ENCODE measurements at regions not wholly inside any gene's neighbourhood (a gene's known extent, or its start where the extent isn't known, plus 50 kb on each side); places are given as distances from the start of the nearest gene placed in this dataset.

DNA sequence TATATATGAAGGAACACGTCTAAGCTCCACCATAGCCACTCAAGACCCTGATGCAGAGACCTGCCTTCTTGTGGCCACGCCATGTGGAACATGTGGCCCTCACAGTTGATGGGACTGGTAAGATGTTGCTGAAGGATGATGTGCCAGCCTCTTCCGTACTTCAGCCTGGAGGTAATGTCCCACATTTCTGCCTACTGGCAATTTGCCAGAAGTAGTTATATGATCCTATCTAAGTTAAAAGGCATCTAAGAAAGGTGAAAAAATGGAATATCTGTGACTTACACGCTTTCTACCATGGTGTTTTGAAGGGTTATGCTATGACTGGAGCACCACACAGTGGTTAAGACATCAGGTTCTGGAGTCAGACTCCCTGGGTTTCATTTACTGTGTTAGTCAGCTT is 948.7 kb upstream of the GHITM start:
- Histone ChIP-seq H3K27me3 (ENCODE audit: control insufficient read depth in 2 of 2, insufficient read depth in 2 of 2, low read length in 2 of 2) (no peaks in the 10 kb centered on the region), H3K4me3 (ENCODE audit: low read length in 2 of 2) (no peak overlapping the region)

DNA sequence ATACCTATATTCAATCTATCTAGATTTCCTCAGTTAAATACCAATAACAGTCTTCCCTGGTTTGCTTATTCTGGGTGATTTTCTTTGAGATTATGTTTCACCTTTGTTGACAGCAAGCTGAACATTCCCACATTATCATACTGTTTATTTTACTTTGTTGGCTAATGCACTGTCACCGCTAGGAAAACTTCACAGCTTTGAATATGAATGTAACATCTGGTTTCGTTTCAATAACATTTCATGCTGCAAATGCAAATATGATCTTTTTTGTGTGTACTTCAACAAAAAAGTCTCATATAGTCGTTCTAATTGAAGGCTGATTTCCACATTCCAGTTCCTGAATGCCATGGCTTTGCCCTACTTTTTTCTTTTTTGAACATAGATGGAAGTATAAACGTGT is 946.3 kb upstream of the GHITM start:
- Histone ChIP-seq H3K27me3 (ENCODE audit: control insufficient read depth in 2 of 2, insufficient read depth in 2 of 2, low read length in 2 of 2) (no peaks in the 10 kb centered on the region), H3K9ac (ENCODE audit: low read depth in 1 of 2, low read length in 2 of 2) (no peak overlapping the region), H3K9me3 (ENCODE audit: control insufficient read depth in 2 of 2, low read length in 2 of 2) (no peaks in the 10 kb centered on the region), H3K4me3 (ENCODE audit: low read length in 2 of 2) (no peak overlapping the region), H3K27ac (ENCODE audit: low read depth in 2 of 2, low read length in 2 of 2) (no peak overlapping the region), H3K36me3 (ENCODE audit: control insufficient read depth in 2 of 2, insufficient read depth in 2 of 2, low read length in 2 of 2) (no peaks in the 10 kb centered on the region), H3K4me1 (ENCODE audit: control insufficient read depth in 2 of 2, insufficient read depth in 2 of 2, low read length in 2 of 2) (no peaks in the 10 kb centered on the region)

More for the DNA sequence above, 948.7 kb upstream of the GHITM start:
- H3K4me1 ChIP-seq (ENCODE audit: control insufficient read depth in 2 of 2, insufficient read depth in 2 of 2, low read length in 2 of 2): no peaks in the 10 kb centered on the region
- no peak overlapping the region for H3K9ac ChIP-seq (ENCODE audit: low read depth in 1 of 2, low read length in 2 of 2)
- H3K36me3 ChIP-seq (ENCODE audit: control insufficient read depth in 2 of 2, insufficient read depth in 2 of 2, low read length in 2 of 2): no peaks in the 10 kb centered on the region
- H3K27ac ChIP-seq (ENCODE audit: low read depth in 2 of 2, low read length in 2 of 2): no peak overlapping the region
- H3K9me3 ChIP-seq (ENCODE audit: control insufficient read depth in 2 of 2, low read length in 2 of 2): no peaks in the 10 kb centered on the region

DNA sequence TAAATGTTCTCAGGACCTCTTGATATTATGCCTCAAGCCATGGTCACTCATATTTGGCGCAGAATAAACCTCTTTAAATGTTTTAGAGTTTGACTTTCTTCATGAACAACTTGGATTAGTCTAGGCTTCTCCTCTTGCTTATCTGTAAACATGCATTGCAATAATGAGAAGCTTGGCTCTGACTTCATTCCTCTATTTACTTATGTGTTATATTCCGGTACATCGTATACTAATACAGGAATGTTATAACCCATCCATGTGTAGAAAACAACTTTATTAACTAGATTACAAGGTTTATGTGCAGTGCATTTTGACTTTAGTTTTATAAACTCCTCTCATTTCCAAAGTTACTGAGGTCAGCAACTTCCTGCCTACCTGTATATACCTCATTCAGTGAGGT is 944.3 kb upstream of the GHITM start:
- Histone ChIP-seq H3K27me3 (ENCODE audit: control insufficient read depth in 2 of 2, insufficient read depth in 2 of 2, low read length in 2 of 2) (no peaks in the 10 kb centered on the region), H3K36me3 (ENCODE audit: control insufficient read depth in 2 of 2, insufficient read depth in 2 of 2, low read length in 2 of 2) (no peaks in the 10 kb centered on the region), H3K27ac (ENCODE audit: low read depth in 2 of 2, low read length in 2 of 2) (no peak overlapping the region), H3K4me3 (ENCODE audit: low read length in 2 of 2) (no peak overlapping the region), H3K4me1 (ENCODE audit: control insufficient read depth in 2 of 2, insufficient read depth in 2 of 2, low read length in 2 of 2) (no peaks in the 10 kb centered on the region), H3K9me3 (ENCODE audit: control insufficient read depth in 2 of 2, low read length in 2 of 2) (no peaks in the 10 kb centered on the region), H3K9ac (ENCODE audit: low read depth in 1 of 2, low read length in 2 of 2) (no peak overlapping the region)

DNA sequence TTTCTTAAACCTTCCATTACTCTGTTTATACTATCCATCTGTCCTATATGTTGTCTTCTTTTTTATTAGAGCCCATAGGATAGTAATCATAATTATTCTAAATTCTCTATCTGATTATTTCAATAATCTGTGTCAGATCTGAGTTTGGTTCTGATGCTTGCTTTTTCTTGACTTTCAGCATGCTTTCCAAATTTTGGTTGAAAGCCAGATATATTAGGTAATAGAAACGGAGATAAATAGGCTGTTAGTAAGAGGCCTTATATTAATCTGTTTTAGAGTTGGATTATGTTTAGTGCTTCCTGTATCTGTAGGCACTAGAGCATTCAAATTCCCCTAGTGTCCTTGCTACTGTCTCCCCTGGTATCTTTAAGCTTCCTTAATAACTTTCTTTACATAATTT is 939.9 kb upstream of the GHITM start:
- no peak overlapping the region for H3K4me3 ChIP-seq (ENCODE audit: low read length in 2 of 2)
- no peak overlapping the region for H3K27ac ChIP-seq (ENCODE audit: low read depth in 2 of 2, low read length in 2 of 2)
- no peak overlapping the region for H3K9ac ChIP-seq (ENCODE audit: low read depth in 1 of 2, low read length in 2 of 2)
- H3K4me1 ChIP-seq (ENCODE audit: control insufficient read depth in 2 of 2, insufficient read depth in 2 of 2, low read length in 2 of 2): no peaks in the 10 kb centered on the region
- no peaks in the 10 kb centered on the region for H3K27me3 ChIP-seq (ENCODE audit: control insufficient read depth in 2 of 2, insufficient read depth in 2 of 2, low read length in 2 of 2)
- no peaks in the 10 kb centered on the region for H3K36me3 ChIP-seq (ENCODE audit: control insufficient read depth in 2 of 2, insufficient read depth in 2 of 2, low read length in 2 of 2)
- no peaks in the 10 kb centered on the region for H3K9me3 ChIP-seq (ENCODE audit: control insufficient read depth in 2 of 2, low read length in 2 of 2)

DNA sequence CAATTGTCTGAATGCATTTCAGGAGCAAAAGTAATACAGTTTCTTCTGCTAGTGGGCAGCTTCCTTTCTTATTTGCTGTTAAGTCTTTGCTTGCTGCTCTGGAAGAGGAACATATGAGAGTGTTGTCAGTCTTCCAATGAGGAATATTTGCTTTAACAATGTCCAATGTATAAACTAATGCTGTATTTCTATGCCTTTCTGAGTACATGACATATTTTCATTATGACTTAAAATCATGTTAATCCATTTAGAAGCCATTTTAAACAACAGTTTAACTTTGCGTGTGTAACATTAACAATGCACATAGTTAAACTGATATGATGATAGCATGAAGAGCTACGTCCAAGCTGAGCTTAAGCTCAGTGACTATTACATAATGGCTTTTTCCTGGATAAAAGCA is 933.4 kb upstream of the GHITM start:
- no peak overlapping the region for H3K4me3 ChIP-seq (ENCODE audit: low read length in 2 of 2)
- no peaks in the 10 kb centered on the region for H3K27me3 ChIP-seq (ENCODE audit: control insufficient read depth in 2 of 2, insufficient read depth in 2 of 2, low read length in 2 of 2)
- no peaks in the 10 kb centered on the region for H3K36me3 ChIP-seq (ENCODE audit: control insufficient read depth in 2 of 2, insufficient read depth in 2 of 2, low read length in 2 of 2)
- no peak overlapping the region for H3K9ac ChIP-seq (ENCODE audit: low read depth in 1 of 2, low read length in 2 of 2)
- H3K4me1 ChIP-seq (ENCODE audit: control insufficient read depth in 2 of 2, insufficient read depth in 2 of 2, low read length in 2 of 2): no peaks in the 10 kb centered on the region
- H3K9me3 ChIP-seq (ENCODE audit: control insufficient read depth in 2 of 2, low read length in 2 of 2): no peaks in the 10 kb centered on the region
- no peak overlapping the region for H3K27ac ChIP-seq (ENCODE audit: low read depth in 2 of 2, low read length in 2 of 2)

GRCh38 chr10:83212632-83213334 is 926.5 kb upstream of the GHITM start:
- no peak overlapping the region for H3K4me3 ChIP-seq (ENCODE audit: low read length in 2 of 2)
- no peaks in the 10 kb centered on the region for H3K36me3 ChIP-seq (ENCODE audit: control insufficient read depth in 2 of 2, insufficient read depth in 2 of 2, low read length in 2 of 2)
- no peak overlapping the region for H3K9ac ChIP-seq (ENCODE audit: low read depth in 1 of 2, low read length in 2 of 2)
- no peak overlapping the region for H3K27ac ChIP-seq (ENCODE audit: low read depth in 2 of 2, low read length in 2 of 2)
- no peaks in the 10 kb centered on the region for H3K4me1 ChIP-seq (ENCODE audit: control insufficient read depth in 2 of 2, insufficient read depth in 2 of 2, low read length in 2 of 2)
- no peaks in the 10 kb centered on the region for H3K27me3 ChIP-seq (ENCODE audit: control insufficient read depth in 2 of 2, insufficient read depth in 2 of 2, low read length in 2 of 2)
- H3K9me3 ChIP-seq (ENCODE audit: control insufficient read depth in 2 of 2, low read length in 2 of 2): peaks cover 0 to 2% of the 10 kb centered on the region in 2 donors

DNA sequence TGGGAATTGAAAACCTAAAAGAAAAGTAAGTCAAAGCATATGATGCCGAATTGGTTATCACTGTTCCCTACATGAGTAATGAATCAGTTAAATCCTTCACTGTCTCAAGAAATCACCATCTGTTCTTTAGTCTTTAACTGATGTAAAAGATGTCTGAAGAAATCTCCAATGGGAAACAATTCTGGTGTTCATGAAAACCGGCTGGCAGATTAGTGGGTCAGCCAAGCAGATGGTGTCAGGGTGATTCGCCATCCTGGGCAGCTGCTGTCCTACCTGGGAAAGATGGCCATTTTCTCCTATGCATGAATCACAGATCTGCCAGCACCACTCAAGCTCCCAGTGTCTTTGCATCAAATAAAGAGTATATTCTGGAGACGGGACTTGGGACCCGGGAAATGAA is 925.2 kb upstream of the GHITM start:
- Histone ChIP-seq H3K27ac (ENCODE audit: low read depth in 2 of 2, low read length in 2 of 2) (no peak overlapping the region), H3K27me3 (ENCODE audit: control insufficient read depth in 2 of 2, insufficient read depth in 2 of 2, low read length in 2 of 2) (no peaks in the 10 kb centered on the region), H3K4me3 (ENCODE audit: low read length in 2 of 2) (no peak overlapping the region)

GRCh38 chr10:83218205-83218604 is 921.1 kb upstream of the GHITM start:
- Histone ChIP-seq H3K9me3 (ENCODE audit: control insufficient read depth in 2 of 2, low read length in 2 of 2) (no peaks in the 10 kb centered on the region), H3K4me3 (ENCODE audit: low read length in 2 of 2) (no peak overlapping the region), H3K27me3 (ENCODE audit: control insufficient read depth in 2 of 2, insufficient read depth in 2 of 2, low read length in 2 of 2) (no peaks in the 10 kb centered on the region), H3K27ac (ENCODE audit: low read depth in 2 of 2, low read length in 2 of 2) (no peak overlapping the region), H3K9ac (ENCODE audit: low read depth in 1 of 2, low read length in 2 of 2) (no peak overlapping the region), H3K4me1 (ENCODE audit: control insufficient read depth in 2 of 2, insufficient read depth in 2 of 2, low read length in 2 of 2) (no peaks in the 10 kb centered on the region), H3K36me3 (ENCODE audit: control insufficient read depth in 2 of 2, insufficient read depth in 2 of 2, low read length in 2 of 2) (no peaks in the 10 kb centered on the region)

More for the DNA sequence above, 925.2 kb upstream of the GHITM start:
- H3K9me3 ChIP-seq (ENCODE audit: control insufficient read depth in 2 of 2, low read length in 2 of 2): peaks cover 0 to 2% of the 10 kb centered on the region in 2 donors
- no peaks in the 10 kb centered on the region for H3K36me3 ChIP-seq (ENCODE audit: control insufficient read depth in 2 of 2, insufficient read depth in 2 of 2, low read length in 2 of 2)
- H3K9ac ChIP-seq (ENCODE audit: low read depth in 1 of 2, low read length in 2 of 2): no peak overlapping the region
- H3K4me1 ChIP-seq (ENCODE audit: control insufficient read depth in 2 of 2, insufficient read depth in 2 of 2, low read length in 2 of 2): no peaks in the 10 kb centered on the region

- Histone ChIP-seq H3K4me1 (ENCODE audit: control insufficient read depth in 2 of 2, insufficient read depth in 2 of 2, low read length in 2 of 2) (no peaks in the 10 kb centered on the region), H3K36me3 (ENCODE audit: control insufficient read depth in 2 of 2, insufficient read depth in 2 of 2, low read length in 2 of 2) (no peaks in the 10 kb centered on the region), H3K27ac (ENCODE audit: low read depth in 2 of 2, low read length in 2 of 2) (no peak overlapping the region), H3K9me3 (ENCODE audit: control insufficient read depth in 2 of 2, low read length in 2 of 2) (no peaks in the 10 kb centered on the region), H3K9ac (ENCODE audit: low read depth in 1 of 2, low read length in 2 of 2) (no peak overlapping the region), H3K27me3 (ENCODE audit: control insufficient read depth in 2 of 2, insufficient read depth in 2 of 2, low read length in 2 of 2) (no peaks in the 10 kb centered on the region), H3K4me3 (ENCODE audit: low read length in 2 of 2) (no peak overlapping the region)
These were observed 917.0 kb upstream of the GHITM start for GRCh38 chr10:83222300-83222699.

DNA sequence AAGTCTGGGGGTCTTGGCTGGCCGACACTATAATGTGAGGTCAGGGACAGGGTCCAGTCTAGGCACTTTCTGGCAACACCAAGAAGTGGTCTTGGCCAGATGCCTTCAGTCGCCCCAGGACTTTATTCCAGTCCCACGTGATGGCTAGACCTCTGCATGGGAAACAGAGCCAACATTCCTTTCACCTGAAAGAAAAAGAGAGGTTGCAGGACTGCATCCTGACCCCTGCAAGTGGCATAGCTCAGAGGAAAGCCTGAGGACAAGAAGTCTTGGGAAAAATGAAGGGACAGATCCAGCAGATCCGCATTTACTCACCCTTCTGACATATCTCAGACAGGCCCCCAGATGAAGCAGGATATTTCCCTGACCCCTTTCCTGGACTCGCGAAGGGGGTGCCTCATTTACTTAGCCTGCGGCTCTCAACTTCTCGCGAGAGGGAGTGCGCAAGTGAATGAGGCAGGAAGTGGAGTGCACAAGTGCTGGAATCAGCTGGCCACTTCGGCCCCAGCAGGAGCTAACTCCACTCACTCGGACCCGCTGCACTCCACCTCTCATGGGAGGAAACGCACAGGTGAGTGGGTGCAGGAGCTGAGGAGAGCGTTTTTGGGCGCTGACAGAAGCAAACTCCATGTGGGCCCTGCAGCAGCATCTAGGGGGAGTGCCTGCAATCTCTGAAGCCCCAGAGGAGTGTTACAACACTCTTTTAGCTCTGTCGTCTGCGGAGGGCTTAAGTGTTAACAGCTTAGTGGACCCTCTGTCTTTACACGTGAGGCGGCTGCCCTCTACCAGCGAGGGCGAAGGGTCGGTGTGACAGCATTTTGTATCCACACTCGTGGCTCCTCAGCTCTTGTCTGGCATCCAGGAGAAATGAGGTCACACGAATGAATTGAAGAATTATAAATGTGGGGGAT is 916.2 kb upstream of the GHITM start:
- Histone ChIP-seq H3K36me3 (ENCODE audit: control insufficient read depth in 2 of 2, insufficient read depth in 2 of 2, low read length in 2 of 2) (no peaks in the 10 kb centered on the region), H3K4me1 (ENCODE audit: control insufficient read depth in 2 of 2, insufficient read depth in 2 of 2, low read length in 2 of 2) (no peaks in the 10 kb centered on the region), H3K4me3 (ENCODE audit: low read length in 2 of 2) (no peak overlapping the region), H3K9me3 (ENCODE audit: control insufficient read depth in 2 of 2, low read length in 2 of 2) (no peaks in the 10 kb centered on the region), H3K27me3 (ENCODE audit: control insufficient read depth in 2 of 2, insufficient read depth in 2 of 2, low read length in 2 of 2) (no peaks in the 10 kb centered on the region), H3K9ac (ENCODE audit: low read depth in 1 of 2, low read length in 2 of 2) (no peak overlapping the region), H3K27ac (ENCODE audit: low read depth in 2 of 2, low read length in 2 of 2) (no peak overlapping the region)

Measured in mucosa of rectum (tissue), 2 donors.